ENCODE measurements at regions not wholly inside any gene's neighbourhood (a gene's known extent, or its start where the extent isn't known, plus 50 kb on each side); places are given as distances from the start of the nearest gene placed in this dataset.

GRCh38 chr1:9449976-9450696 lies 89.1 kb upstream of the SLC25A33 start:
- TF ChIP-seq POLR2A (IDR thresholded peaks at IDR 0.05; ENCODE audit: low read length) (no peak), MYC (IDR thresholded peaks at IDR 0.05; ENCODE audit: borderline replicate concordance, low read length) (no peak), CTCF (IDR thresholded peaks at IDR 0.05) (no peak), PBX3 (IDR thresholded peaks at IDR 0.05) (no peak), USF2 (IDR thresholded peaks at IDR 0.05) (no peak), ELK1 (IDR thresholded peaks at IDR 0.05; ENCODE audit: low read depth, low read length) (no peak), RAD21 (conservative IDR thresholded peaks at IDR 0.05 in 1 of 2, IDR thresholded peaks at IDR 0.05 in 1 of 2) (no peak), FOXS1 (CRISPR knock-in tag; IDR thresholded peaks at IDR 0.05) (no peak), MAX (IDR thresholded peaks at IDR 0.05) (no peak), BHLHE40 (IDR thresholded peaks at IDR 0.05; ENCODE audit: low read depth, low read length) (no peak), KDM5A (IDR thresholded peaks at IDR 0.05) (no peak), ZSCAN20 (CRISPR knock-in tag; IDR thresholded peaks at IDR 0.05) (no peak), FOSB (CRISPR knock-in tag; IDR thresholded peaks at IDR 0.05) (no peak)
